SK-N-SH treated with all-trans-retinoic acid at 6 μM for 48 hours (cell line): ENCODE measurements at regions not wholly inside any gene's neighbourhood (a gene's known extent, or its start where the extent isn't known, plus 50 kb on each side); places are given as distances from the start of the nearest gene placed in this dataset.
"Not testable (repeated sequence)": the region's sequence is repeated elsewhere in the genome, so short reads cannot be mapped to it uniquely, and the experiment has no call there.

Experiments
- GLIS3 ChIP-seq: fragments of 250-450 bp; sonication (Bioruptor Pico); IDR thresholded peaks from 2 replicates; pipeline ENCODE4 v1.5.0; 2020; ENCODE audit warnings: mild to moderate bottlenecking, moderate library complexity
- TCF4 ChIP-seq: fragments of 250-450 bp; sonication (Bioruptor Pico); IDR thresholded peaks from 2 replicates; pipeline ENCODE4 v1.8.0; 2021; ENCODE audit warnings: mild to moderate bottlenecking, moderate library complexity, borderline replicate concordance

- not testable (repeated sequence) for TF ChIP-seq GLIS3, TCF4 (CRISPR knock-in tag)
Measured at GRCh38 chr15:44819331-44819987, 83.1 kb downstream of the TRIM69 start.
